HG02588 (cell line): ENCODE measurements at regions not wholly inside any gene's neighbourhood (a gene's known extent, or its start where the extent isn't known, plus 50 kb on each side); places are given as distances from the start of the nearest gene placed in this dataset.
"Not testable (repeated sequence)": the region's sequence is repeated elsewhere in the genome, so short reads cannot be mapped to it uniquely, and the experiment has no call there.

Experiments
- ATAC-seq: cut with Tn5 transposase; IDR thresholded peaks from one replicate; pipeline ENCODE4 v1.9.1; 2021; ENCODE audit warnings: mild to moderate bottlenecking, moderate library complexity; ENCODE audit not compliant: unreplicated experiment

DNA sequence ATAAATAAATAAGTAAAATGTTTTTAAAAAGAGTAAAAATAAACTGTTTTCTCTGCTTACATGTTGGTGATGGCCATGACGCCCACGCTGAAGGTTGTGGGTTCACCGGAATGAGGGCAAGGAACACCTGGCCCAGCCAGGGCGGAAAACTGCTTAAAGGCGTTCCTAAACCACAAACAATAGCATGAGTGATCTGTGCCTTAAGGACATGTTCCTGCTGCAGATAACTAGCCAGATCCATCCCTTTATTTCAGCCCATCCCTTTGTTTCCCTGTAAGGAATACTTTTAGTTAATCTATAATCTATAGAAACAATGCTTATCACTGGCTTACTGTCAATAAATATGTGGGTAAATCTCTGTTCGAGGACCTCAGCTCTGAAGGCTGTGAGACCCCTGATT is 63.3 kb upstream of the CEP78 start:
- ATAC-seq = not testable (repeated sequence)

DNA sequence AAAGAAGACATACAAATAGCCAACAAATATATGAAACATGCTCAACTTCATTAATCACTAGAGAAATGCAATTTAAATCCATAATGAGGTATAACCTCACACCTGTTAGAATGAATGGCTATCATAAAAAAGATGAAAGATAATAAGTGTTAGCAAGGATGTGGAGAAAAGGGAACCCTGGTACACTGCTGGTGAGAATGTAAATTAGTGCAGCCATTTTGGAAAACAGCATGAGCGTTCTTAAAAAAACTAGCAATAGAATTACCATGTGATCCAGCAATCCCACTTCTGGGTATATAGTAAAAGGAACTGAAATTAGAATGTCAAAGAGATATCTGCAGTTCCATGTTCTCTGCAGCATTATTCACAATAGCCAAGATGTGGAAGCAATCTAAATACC is 64.2 kb upstream of the CEP78 start:
- ATAC-seq = no peak

DNA sequence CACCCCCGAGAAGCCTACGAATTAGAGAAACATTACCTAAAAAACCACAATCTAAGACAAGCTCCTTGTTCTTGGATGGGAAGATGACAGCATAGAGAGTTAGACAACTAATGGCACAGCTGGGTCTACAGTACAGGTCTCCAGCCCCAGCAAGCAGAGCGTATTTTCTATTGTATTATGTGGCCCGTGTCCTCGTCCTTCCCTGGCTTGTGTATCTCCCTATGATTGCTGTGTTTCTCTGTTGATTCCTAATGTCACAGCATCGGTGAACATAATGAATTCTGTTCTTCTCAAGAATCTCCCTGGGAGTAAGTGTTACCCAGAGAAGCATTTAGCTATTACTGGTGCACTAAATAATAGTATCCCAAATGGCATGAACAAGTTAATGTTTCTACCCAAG is 66.8 kb upstream of the CEP78 start:
- ATAC-seq = no peak

DNA sequence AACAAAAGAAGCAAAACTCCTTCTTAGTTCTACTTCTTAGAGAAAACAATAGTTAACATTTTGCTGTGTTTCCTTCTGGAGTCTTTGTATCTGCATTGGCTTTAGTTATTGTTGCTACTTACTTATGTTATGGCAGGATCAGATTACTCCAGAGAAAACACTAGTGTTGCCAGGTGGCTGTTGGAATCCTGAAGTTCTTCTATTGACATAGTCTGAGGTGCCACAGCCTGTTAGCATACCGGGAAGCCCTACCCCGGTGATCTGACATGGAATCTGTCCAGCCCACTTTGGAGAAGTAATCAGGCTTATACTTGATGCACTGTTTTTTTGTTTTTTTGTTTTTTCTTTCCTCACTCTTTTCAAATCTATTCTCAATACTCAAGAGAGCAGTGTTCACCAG is 68.5 kb upstream of the CEP78 start:
- ATAC-seq = no peak

DNA sequence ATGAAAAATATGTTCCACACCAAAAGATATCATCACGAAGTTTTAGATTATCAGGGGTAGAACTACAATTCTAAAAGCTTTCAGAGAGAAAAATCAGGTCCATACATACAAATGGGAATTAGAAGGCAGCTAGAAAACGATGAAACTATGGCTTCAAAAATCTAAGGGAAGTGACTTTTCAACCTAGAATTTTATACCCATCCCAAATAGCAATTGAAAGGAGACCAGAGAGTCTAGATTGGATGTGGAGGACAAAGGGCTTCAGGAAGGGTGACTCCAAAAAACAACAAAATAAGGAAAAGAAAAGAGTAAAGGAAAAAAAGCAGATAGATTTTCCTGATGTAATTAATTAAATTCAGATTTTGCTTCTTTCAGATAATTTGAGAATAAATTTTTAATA is 72.0 kb upstream of the CEP78 start:
- ATAC-seq = no peak

DNA sequence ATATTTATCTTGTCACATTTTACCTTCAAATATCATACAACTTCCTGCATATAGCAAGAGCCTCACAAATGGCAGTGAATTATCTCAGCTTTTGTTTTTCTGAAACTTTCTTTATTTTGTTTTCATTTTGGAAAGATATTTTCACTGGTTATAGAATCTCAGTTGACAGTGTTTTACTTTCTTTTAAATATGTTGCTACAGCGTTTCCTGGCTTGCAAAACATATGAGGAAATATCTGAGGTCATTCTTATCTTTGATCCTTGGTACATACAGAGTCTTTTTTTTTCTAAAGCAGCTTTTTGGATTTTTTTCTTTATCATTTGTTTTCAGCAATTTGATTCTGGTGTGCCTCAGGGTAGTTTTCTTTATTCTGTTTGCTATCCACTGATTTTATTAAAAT is 77.6 kb upstream of the CEP78 start:
- no peak for ATAC-seq

DNA sequence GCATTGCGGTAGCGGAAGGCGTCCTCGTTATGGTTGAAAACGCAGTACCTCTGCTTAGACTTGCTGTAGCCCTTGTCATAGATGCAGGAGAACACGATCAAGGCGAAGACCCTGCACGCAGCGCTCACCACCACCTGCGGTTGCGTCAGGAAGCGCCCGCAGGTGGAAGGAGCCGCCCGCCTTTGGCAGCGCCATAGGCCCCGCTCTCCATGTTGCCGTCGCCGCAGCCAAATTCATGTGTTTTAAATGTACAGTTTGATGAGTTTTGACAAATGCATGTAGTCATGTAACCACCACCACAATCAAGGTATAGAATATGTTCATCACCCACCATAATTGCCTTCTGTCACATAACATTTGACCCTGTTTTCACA is 84.9 kb upstream of the CEP78 start:
- no peak for ATAC-seq

DNA sequence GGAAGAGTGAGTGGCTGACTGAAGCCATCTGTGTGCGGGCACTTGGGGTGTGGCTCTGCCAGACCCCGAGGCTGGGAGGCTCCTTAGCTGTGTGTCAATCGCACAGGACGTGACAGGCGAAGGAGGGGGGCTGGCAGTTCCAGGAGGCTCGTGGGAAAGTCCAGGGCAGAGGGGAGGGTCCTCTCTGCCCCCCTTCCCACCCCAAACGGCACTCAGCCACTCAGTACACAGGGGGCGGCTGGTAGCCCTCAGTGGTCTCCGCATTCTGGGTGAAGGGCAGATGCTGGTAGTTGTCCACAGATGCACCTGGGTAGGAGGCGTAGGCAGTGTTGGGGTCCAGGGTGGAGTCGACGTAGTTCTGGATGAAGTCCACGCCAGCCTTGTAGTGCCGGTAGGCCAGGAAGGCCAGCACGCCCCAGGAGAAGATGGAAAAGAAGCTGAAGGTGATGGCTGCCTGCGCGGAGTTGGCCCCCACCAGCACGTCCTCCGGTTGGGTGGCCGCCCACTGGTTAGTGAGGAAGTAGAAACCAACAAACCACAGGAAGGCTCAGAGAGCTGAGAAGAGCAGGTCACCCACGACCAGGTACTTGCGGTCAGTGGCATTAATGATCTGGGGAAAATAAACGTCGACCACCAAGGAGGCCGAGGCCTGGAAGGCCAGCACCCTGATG is 85.4 kb upstream of the CEP78 start:
- ATAC-seq = no peak

DNA sequence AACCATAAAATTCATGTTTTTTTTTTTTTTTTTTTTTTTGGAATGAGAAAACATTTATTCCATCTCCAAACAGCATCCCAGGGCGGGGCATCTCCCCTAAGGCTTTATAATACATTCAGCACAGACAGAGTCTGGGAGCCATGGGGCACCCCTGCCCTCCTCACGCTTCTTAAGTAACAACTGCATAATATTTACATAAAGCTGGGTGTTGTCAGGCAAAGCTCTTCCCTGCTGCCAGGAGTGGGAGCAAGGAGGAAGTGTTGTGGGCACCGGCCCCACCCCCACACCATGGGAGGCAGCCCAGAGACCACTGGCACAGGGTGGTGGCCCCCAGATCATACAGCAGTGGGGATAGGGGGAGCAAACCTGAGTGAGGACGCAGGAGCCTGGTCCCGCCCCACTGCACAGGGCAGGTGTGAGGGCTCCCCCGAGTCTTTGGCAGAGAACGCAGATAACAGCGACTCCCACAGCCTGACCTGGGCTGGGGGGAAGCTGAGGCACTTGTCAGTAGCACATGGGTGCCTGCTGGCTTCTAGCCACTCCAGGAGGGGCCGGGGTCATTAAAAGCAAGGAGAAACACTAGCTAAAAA is 86.1 kb upstream of the CEP78 start:
- ATAC-seq = no peak

DNA sequence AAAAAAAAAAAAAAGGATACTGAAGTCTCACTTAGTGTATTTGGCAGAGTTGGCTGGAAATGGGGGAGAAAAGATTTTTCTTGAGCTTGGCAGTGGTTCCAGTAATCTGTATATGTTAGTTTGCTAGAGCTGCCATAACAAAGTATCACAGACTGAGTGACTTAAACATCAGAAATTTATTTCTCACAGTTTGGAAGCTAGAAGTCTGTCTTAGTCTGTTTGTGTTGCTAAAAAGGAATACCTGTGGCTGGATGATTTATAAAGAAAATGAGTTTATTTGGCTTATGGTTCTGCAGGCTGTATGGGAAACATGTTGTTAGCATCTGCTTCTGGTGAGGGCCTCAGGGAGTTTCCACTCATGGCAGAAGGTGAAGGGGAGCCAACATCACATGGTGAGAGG is 89.6 kb upstream of the CEP78 start:
- no peak for ATAC-seq

DNA sequence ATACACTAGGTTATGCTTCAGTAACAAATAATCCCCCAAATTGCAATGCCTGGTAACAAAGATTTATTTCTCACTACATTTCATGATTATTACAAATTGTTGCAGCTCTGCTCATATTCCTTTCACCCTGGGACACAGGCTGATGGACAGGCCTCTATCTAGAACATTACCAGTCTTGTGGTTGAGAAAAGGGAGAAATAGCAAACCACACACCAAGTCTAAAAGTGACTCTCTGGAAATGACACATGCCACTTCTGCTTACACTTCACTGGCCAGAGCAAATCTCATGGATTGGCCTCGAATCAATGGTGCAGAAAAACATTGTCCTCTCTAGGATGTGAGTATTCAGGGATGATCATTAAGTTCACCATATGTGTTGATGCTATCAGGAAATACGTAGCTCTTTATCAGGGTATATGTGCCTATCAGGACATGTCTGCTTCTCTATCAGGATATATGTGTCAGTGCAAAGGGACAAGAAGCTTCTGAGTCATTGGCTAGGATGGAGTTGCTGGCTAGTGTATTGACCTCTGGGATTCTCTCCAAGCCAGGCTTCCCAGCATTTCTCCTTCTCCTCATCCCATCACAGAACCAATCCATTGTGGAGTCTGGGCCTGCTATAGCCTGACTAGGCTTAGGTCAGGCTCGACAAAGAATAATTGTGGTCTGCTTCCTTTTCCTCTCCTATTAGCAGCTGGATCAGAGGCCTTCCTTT is 91.1 kb upstream of the CEP78 start:
- ATAC-seq = no peak

DNA sequence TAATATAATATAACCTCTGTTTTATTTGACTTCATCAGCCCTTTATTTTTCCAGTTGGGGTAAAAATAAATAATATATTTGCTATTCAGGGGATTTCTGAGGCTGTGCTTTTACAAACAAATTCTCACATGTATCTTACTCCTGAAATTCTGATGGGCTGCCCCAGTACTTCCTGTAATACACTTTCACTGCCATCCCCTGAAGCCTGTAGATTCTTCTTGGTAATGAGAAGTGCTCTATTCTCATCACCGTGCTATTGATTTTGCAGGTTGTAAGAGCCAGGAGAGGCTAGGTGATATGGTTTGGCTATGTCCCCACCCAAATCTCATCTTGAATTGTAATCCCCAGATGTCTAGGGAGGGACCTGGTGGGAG is 91.9 kb upstream of the CEP78 start:
- no peak for ATAC-seq

DNA sequence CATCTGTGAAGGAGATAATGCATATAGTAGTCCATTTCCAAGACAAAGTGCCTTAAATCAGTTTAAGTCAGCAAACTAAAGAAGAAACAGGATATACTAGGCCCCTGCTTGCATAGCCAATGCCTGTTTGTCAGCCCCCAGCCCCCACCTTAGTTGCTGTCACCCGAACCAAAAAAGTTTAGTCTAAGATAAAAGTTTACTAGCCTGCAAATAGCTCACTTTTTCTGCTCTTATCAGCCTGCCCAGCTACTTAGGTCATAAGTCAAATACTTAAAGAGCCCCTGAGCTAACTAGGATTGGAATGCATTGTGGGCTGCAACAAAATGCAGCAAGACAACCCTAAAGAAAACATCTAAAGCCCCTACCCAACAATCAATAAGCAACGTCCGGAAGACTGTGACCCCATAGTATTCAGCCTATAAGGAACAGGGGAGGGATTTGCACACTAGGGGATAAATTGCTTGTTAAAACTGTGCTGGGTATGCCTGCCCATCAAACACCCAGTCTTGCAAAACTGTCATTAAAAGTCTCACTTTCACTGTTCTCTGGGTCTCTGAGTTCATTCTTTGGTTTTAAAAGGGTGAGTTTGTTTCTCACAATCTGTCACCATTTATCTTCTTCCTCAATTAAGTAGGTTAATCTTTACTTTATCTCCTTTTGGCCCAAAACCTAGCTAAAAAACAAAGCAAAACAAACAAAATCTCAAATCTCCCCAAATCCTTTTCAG is 92.4 kb upstream of the CEP78 start:
- ATAC-seq = no peak

DNA sequence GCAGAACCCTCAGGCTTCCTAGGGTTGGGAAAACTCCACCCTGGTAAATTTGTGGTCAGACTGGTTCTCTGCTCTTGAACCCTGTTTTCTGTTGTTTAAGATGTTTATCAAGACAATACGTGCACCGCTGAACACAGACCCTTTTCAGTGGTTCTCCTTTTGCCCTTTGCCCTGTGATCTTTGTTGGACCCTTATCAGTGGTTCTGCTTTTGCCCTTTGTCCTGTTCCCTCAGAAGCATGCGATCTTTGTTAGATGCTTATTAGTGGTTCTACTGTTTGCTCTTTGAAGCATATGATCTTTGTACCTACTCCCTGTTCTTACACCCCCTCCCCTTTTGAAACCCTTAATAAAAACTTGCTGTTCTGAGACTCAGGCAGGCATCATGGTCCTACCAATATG is 93.6 kb upstream of the CEP78 start:
- not testable (repeated sequence) for ATAC-seq

DNA sequence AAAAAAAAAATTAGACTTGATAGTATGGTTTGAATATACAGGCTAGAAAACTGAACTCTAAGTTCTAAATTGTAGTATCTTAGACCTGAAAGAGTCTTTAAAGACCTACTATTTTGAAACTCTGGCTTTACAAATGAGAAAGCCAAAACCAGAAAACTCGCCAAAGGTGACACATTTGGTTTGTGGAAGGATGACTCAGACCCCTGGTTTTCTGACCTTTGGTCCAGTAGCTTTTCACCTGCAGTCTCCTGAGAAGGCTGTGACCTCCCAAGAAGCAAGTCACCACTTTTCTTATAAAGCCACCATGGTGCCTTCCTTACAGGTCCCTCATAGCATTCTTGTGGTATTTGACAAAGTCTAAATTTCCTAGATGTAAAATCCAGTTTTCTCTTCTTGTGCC is 102.1 kb upstream of the CEP78 start:
- peak; percentile 59 for ATAC-seq

DNA sequence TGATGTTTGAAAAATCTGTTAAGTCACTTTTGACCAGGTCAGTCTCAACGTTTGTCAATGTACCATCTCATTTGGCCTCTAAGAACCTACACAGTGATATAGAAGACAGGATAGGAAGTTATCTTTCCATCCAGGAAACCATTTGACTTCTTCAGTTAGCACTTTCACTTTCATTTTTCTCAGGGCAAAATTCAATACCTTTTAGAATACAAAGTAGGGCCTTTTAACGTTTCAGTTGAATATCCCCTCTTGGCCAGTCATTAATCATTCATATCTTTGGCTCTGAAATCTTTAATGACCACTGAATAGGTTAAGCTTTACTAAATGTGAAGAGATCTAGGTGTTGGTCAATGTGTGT is 101.1 kb upstream of the GNAQ start:
- ATAC-seq = no peak

DNA sequence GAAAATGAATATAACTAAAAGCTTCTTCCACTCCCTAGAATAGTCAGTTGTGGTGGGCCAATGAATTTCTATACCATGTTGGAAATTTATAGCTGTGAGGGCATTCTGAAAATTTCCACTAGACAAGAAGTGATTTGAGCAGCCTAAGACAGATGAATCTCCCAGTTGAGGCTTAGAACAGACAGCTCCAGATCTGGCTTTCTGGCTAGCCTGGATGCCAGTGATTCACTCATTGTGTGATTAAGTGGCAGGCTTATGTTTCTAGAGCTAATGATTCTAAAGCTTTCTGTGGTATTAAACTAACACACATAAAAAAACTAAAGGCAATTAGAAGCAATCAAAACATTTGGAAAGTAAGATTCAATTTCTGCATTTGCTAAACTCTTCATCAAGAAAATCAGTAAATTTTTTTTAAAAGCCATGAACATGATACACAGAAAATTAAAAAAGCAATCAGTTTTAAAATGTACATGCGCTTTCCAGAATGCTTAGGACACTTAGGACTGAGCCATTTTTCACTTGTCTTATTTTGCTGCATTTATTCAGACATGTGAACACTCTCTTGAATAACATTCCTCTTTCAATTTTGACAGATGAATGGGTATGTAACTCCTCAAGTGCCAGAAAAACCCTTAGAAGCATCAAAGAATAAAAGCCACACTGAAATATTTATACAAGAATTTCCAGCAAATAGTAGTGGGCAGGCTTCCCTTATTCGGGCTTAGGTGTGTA is 100.5 kb upstream of the GNAQ start:
- ATAC-seq = no peak

DNA sequence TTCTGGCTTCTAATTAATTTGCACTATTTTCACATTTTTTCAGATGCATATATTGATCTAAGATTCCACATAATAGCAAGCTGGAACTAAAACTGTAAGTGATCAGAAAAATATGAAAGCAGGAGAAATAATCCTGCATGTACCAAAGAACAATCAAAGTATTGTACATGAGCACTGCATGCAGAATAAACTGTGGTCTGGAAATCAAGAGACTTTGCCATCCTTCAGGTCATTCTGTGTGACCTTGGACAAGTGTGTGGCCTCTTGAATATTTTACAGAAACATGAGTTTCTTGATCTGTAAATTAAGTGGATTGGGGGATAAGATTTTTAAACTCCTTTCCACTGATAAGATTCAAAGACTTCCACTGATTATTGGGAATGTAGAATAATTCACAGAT is 99.2 kb upstream of the GNAQ start:
- ATAC-seq = no peak

DNA sequence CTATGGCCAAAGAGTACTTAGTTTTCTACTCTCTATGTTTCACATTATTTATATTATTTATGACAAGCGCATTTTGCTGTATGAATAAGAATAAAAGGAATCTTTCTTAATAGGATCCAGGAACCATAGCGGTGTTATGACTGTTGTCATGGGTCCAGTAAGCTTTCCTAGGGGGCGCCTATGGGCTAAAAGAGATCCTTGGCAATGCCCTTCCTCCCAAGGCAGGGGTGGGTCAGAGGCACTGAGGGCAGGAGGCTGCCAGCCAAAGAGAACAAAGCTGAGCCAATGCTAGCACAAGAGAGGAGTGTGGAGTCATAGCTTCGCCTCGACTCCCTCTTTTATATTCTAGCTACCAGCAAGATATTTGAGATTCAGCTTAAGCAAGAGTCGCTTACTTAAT is 98.4 kb upstream of the GNAQ start:
- ATAC-seq = no peak

DNA sequence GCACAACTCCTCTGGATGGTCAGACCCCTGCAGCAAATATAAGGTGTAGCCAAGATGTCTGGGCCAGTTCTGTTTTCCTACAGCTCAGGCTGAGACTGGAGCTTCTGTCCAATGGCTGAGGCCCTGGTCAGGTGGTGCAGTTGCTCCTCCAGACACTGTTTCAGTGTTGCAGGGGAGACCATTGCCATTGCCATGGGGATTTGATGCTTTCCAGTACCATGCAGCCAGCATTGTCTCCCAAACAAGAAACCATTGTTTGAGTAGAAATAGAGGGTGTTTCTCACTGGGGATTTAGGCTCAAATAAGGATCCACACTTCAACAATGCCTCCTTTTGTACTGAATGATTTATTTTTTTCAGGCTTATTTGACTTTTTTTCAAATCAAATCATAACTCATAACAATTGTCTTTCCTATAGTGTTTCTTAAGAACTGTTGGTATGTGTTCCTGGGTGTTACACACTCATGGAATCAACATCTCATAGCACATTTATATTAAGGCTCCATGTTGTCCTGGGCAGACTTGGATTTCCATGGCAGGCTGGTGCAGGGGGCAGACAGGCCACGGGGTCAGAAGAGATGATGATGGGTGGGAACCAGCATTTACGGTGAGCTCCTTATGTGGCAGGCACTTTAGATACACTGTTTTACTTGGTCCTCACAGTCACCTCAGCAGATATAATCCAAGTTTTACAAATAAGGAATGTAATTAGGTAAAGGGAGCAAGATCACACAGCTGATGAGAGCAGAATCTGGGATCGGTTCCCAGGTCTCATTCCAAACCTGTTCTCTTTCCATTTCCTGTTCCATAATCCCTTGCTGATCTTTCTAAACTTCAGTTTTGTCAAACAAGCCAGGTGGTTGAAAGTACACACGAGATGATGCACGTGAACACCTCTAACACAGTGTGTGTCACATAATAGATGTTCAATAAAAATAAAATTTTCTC is 95.9 kb upstream of the GNAQ start:
- ATAC-seq = no peak
